GM03348 (cell line): ENCODE measurements at regions not wholly inside any gene's neighbourhood (a gene's known extent, or its start where the extent isn't known, plus 50 kb on each side); places are given as distances from the start of the nearest gene placed in this dataset.

Experiments used
- DNase-seq: peaks from one replicate; pipeline ENCODE4 v3.0.0; 2012; ENCODE audit warnings: low spot score

DNA sequence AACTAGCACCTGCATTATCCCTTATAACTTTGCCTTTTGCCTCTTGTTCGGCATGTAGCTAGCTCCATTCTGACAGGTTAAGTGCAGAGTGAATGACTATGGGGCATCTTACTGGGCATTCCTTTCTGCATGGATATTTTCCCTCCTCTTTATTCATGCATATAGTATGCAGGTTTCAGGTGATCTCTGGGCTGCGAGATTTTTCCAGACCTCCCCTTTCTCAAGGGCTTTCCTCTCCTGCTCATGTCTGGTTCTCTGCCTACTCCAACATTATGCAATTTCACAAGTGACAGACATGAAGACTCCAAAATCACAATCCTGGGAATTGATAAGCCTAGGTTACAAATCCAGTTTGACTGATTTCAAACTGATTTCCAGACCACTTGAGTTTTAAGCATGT, 503.8 kb downstream of the NXPH1 start:
- DNase-seq = no peak

DNA sequence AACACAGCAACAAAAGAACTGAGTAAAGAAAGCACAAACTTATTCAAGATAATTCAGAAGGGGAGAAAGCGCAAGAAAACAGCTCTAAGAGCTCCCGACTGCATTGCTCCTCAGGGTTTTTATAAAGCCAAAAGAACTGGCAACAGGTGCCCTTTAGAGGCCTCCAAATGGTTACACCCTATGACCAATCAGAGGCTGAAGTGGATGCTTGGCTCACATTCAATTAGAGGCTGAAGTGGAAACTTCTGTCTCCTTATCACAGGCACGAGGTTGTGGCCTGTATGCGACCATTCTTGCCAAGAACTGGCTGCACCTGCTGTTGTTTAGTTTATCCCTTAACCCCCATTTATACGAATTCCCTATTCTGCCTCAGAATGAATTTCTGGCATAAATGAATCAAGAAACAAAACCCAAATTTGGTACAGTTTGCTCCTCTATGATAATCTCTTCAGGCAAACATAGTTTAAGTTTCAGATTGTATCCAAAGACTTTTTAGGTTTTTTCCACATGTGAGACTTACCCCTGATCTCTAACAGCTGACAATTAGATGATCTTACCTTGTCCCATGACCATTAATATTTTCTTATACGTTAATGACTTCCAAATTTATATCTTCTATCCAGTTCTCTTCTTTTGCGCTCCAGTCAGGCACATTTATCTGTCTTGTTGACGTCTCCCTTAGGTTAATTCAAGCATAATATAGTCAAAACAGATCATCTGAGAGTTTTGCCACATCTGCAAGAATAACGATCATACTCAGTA, 504.8 kb downstream of the NXPH1 start:
- DNase-seq = no peak

DNA sequence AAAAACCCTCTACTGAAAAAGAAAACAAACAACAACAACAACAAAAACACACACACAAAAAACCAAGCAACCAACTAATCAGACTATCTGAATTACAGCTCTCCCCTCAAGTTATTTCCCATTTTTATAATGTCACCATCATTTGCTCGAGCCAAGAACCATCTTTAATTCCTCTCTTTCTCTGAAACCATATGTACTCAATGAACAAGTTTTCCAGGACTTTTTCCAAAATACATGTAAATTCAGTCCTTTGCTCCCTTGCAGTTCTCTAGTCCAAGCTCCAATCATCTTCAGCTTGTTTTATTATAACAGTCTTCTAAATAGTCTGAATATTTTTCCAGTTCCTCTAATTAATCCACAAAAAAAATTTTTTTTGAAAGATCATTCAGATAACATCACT, 506.0 kb downstream of the NXPH1 start:
- no peak for DNase-seq

DNA sequence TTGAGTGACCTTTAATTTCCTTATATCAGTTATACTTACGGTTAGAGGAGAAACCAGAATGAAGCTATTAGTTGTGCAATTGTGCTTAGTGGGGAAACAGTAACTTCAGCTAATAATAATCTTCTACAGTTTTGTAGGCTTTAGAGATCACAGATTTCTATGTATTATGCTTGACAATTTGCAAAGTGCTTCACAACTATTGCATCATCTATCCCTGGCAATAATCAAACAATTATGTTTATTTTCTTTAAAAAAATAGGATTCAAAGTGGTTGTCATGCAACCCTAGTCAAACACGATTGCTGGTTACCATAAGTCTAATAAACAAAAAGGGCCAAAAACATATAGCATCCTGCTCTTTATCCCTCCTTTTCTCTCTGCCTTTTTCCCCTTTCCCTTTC, 530.3 kb downstream of the NXPH1 start:
- DNase-seq = no peak

DNA sequence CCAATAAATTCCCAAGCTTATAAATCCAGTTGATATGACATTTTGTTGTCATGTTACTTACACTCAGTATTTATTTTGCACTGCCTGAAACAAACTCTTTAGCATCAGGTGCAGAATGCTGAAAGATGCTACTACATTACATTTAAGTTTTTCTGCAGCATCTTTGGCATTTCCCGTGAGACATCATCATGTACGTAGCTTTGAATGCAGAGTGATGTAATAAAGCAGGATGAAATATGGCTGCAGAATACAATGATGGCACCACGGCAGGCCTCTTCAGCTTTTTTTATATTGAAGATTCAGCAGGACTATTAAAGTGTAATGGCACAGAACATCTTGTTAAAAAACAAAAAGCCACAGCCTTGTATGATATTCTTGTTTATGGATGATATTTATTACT, 531.8 kb downstream of the NXPH1 start:
- DNase-seq = no peak

DNA sequence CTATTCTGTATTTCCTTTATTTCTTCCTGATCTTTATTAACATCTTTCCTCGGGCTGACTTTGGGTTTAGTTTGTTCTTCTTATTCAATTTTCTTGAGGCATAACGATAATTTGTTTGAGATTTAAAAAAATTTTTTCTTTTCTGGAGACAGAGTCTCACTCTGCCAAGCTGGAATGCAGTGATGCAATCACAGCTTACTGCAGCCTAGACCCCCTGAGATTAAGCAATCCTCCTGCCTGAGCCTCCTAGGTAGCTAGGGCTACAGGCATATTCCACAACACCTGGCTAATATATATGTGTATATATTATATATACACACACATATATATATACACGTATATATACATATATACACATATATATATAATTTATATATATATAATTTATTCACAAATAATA, 540.2 kb downstream of the NXPH1 start:
- no peak for DNase-seq

DNA sequence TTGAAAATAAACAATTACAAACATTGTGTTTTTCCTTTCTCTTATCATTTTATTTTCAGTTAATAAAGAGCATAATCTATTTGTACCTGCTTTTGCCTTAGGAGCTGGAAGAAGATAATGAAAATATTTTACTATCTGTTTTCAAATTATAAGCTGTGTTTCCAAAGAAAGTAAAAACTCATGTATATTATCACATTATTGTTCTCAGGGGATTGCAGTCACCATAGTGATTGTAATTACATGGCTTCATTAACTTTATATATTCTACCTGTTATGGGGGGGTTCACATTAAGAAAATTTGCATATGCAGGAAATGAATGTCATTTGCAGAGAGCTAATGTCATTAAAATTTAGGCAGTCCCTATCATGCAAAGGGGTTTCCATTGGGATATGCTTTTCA, 542.3 kb downstream of the NXPH1 start:
- DNase-seq = no peak

DNA sequence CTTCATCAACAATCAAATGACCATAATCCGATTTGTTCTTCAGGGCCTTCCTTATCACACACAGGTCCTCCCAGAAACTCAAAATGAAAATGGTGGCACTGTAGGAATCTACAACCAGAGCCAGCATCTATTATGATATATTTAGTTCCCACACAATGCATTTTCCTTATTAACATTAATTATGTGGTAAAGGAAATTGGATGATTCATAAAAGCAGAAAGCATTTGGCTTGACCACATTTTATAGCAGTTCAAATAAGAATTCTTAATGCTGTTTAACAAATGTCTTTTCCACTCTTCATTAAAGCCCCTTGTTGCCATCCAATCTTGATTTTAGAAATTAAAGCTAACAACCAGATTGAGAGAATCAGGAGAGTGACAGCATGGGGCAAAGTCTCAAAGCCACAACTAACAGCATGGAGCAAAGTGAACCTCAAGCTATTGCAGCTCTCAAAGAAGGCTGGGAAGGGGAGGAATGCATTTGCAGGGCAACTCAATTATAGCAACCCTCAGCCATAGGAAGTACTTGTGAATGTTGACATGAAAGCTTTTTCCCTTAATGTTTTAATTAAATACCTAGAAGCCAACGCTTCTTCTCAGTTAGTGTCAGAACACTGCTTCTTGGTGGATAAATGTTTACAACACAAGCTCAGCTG, 549.1 kb downstream of the NXPH1 start:
- DNase-seq = no peak

DNA sequence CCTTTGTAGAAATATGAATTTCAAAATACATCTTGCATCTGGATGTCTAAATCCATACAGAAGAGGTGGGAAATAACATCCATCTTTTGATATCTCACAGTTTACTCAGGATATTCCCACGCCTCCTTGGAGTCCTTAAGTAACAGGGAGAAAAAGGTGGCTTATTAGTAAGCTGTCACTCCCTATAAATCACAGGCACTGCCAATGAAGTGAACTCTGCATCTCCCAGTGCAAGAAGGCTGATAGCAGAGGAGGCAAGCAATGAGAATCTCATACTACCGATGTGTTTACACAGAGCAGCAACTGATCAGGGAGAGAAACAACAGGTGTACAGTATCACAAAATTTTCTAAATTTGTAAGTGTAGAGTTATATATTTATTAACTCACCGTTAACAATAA, 551.8 kb downstream of the NXPH1 start:
- no peak for DNase-seq

DNA sequence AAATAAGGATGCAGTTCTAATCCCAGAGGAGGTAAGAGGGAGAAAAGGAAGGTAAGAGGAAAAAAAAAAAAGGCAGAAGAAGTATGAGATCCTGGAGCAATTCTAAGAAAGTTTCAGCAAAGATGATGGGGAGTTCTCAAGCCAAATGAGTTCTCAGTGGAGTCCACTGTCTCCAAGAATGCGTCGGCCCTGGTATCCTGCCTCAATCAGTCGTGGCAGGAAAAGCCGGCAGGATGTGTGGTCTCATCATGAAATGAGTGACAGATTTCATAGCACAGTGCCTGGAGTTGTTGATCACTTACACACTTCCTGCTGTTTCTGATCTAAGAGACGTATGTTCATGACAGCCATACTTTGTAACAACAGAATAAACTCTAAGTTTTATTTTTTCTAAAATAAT, 554.9 kb downstream of the NXPH1 start:
- DNase-seq = no peak

DNA sequence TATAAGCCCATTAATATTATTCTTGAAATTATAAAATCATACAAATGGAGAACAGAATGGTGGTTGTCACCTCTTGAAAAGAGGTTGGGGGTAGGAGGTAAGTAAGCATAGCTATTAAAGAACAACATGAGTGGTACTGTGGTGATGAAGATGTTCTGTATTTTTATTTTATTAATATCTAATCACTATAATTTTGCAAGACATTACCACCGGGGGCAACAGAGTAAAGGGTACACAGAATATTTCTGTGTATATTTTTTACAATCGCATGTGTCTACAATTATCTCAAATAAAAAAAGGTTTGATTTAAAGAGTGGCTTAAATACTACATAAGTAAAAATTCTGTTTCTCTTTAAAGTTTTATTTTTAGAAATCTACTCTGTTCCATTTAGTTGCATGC, 557.8 kb downstream of the NXPH1 start:
- no peak for DNase-seq

DNA sequence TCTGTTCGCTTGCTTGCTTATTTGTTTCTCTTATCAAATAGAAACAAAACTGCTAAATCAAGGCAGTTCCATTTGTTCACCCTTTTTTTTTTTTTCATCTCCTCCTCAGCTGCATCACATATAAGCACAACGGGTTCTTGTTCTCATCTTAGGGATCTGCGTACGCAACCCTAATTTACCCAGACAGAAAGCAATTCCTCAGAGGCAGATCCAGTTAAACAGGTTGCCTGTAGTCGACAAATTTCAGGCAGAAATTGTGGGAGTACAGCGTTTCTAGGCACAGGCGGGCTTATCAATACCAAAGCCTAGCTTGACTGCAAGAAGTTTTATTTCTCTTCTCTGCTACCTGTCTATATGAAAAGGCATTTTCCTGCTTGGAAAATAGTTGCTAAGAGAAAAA, 565.4 kb downstream of the NXPH1 start:
- DNase-seq = no peak

DNA sequence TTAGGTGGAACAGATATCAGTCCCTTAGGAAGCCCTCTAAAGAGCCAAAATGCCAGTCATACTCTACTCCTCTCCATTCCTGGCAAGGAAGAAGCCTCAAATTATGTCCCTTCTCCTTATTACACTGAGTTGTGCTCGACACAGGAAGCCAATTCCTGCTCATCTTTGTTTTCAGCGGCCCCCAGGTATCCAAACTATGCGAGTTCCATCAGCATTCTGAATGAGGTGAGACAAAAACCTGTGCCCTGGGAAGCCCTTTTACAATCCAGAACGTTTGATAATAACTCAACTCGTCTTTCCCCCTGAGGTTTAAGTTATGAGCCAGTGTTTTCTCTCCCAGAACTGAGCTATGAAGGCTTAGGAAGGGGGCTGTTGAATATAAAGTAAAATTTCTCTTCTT, 580.5 kb downstream of the NXPH1 start:
- no peak for DNase-seq

DNA sequence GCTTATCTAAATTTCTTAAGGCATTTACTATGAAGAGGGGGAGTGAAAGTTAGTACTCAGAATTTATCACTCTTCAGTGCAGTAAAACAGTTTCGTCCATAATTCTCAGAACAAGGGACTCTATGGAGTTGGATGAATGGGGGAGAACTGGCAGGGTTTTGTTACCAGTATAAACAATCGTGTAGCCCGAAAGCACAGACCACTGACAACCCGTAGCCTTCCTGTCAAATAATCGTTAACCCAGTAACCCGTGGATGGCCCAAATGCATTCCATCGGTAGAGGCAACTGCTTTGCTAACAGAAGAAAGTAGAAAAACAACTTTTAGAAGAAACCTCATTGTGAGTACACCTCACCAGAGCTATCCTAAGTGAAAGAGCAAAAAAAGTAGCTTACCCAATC, 583.9 kb downstream of the NXPH1 start:
- DNase-seq = no peak

DNA sequence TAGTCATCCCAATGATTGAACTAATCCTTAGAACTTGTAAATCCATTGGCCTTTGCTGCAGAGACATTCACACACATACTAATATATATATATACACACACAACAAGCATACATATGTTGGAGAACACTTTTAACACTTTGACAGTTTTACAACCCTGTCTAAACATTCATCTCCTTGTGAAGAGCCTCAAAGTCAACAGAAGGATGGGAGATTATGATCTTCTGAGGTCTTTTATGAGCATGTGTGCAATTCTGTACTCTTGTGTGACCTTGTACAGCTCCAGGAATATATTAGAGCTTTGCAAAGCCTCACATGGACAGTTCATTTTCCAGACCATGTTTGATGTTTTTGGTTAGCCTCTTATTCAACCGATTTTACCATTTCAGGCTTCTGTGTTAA, 589.0 kb downstream of the NXPH1 start:
- DNase-seq = no peak

DNA sequence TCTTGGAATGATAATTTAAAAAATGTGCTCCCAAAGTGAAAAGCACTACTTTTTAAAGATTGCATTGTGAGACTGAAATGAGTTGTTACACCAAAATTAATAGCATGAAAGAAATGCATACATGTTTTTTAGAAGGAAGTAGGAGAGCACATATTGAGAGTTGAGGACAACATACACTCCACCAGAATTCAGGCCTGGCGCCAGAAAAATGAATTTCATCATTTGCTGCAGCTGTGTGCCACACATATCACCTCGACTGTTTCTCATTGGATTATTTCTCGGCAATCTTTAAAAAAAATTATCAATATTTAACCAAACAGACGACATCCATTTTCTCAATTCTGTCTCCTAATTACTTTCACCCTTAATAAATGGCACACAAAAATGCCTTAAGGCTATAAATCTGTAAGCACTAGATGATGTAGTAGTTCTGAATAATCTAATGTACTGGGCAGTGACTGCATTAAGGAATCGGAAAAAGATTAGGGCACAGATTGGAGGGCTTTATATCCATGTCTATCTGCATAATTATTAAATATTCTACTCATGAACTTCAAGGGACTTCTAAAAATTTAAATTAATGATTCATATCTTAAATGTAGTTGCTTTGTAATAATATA, 590.4 kb downstream of the NXPH1 start:
- no peak for DNase-seq

DNA sequence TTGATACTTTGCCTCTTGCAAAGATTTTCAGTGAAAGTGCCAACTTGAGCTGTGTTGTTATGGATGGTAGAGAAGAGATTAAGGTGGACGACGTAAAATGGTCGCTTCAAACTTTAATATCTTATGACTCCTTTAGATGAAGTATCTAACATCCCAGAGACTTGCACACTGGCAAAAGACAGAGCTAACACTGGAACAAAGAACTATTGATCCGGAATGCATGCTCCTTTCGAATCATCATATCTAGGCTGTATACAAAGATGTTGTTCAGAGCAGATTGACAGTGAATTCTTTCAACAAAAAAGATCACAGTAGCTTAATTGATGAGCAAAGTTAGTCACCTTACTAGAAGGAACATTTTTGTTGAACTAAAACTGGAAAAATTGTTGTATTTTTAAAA, 592.7 kb downstream of the NXPH1 start:
- no peak for DNase-seq

DNA sequence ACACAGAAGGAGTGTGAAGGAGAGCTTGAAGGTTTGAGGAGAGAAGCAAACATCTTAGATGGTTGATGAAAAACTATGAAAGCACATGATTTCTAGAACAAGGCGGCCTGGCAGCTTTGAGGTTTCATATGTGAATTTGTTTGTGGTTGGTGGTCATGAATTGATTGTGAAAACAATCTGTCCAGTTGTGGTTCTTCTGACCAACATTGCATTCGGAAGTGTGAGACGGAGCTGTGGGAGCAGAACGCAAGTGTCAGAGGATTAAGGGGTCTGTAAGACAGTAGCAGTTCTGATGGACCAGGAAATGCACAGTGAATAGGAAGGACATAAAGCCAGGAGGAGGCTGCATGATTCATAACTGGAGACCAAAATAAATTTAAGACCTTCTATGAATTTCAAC, 594.6 kb downstream of the NXPH1 start:
- no peak for DNase-seq

DNA sequence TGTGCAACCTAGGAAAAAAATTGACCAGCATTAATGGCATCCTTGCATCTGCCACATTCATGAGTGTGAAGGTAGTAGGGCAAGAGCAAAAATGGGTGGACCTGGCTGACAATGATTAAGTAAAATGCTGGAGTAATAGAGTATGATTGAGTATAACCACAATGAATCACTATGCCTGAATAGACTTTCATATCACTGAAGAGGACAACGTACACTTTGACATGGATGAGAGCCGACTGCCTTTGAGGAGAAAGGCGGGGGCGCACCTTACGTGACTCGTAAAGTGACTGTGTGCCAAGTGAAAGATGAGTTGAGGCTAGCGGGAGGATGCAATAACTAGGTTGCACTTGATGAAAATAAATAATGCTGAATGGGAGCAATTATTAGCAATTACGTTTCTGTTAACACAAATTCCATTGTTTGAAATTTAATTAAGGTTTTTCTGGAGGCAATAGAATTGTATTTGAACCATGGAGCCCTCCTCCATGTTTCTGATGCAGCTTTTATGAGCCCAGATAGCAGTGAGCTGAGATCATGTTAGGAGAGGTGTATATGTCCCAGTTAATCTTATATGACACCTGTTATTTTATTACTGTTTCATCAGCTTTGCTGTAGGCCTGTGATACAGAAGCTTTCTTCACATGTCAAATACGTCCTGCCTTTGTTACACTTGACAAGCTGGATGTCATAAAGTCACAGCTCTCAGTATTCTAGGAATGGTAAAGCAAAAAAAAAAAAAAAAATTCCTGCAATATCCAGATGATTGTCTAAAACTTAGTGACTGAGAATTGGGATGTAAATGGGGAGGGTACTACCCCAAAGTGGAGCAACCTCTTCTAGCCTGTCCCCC, 596.5 kb downstream of the NXPH1 start:
- DNase-seq = no peak

DNA sequence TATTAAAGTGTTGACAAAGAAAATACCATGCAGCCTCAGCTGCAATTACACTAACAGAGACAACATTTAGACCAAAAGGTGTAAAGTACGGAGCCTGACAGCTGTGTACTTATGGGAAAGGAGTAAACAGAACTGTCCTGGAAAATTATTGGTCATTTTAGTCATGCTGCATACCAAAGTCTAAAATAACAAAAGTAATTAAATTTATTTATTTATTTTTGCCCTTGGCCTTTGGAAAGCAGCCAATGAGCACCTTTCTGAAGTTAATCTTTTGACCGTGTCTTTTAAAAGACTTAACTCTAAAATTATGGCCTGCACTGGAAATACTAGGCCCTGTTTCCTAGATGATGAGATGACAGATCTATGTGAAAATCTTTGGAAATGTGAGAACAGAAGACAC, 597.6 kb downstream of the NXPH1 start:
- no peak for DNase-seq

DNA sequence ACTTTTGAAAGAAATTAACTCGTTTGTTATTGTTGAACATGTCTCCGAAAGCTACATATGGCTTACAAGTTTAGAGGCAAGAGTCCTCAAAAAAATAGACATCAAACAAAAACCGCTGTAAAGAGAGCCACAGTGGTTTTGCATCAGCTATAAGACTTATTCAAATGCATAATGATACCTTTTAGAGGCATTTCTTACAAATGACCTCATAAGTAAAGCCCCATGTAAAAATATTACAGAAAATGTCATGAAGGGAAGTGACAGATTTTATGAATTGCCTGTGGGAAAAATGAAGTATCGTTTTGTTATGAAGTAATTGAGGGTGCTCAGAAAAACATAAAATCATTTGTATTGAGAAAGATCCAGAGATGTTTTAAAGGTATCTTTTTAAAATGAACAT, 598.0 kb downstream of the NXPH1 start:
- DNase-seq = no peak

DNA sequence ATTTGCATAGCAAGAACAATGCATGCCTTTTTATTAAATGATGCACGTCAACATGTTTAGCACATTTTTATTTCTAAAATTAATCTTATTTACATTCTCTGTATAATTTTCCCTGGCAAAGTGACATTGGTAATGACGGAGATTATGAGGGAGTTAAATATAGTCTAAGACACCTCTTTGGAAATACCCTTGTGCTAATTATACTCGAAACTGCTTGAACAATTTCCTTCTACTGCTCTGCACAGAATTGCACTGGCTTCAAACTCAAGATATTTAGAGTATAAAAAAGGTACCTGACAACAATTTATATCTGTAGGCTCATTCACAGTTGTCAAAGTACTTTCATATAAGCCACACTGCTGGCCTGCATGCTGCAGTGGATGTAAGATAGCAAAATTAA, 602.7 kb downstream of the NXPH1 start:
- no peak for DNase-seq
